IMR-90 (cell line): ENCODE measurements at regions not wholly inside any gene's neighbourhood (a gene's known extent, or its start where the extent isn't known, plus 50 kb on each side); places are given as distances from the start of the nearest gene placed in this dataset.

Experiments used
- ATAC-seq: fragments of 200-7000 bp; cut with Tn5 transposase; 2 replicates; pipeline ENCODE4 v1.9.1; 2020; ENCODE audit warnings: low read depth, mild to moderate bottlenecking, moderate library complexity
- BruUV-seq: library from RNA; stranded (reverse); fragments of 400-500 nt; replicated peaks from 2 replicates; lab custom pipeline; 2021; lab: Mats Ljungman, UMichigan
- CTCF ChIA-PET: fragments of 300-600 bp; formaldehyde crosslinking; extraction: SDS; loops from one replicate; lab custom pipeline; 2021; ENCODE audit warnings: antibody characterized with exemption; lab: Yijun Ruan, JAX
- POLR2A ChIA-PET: fragments of 300-600 bp; sonication (Branson Sonifier 250); formaldehyde crosslinking; loops from one replicate; lab custom pipeline; 2022; ENCODE audit warnings: antibody characterized with exemption; ENCODE audit not compliant: unreplicated experiment; lab: Charles Lee
- DNase-seq: peaks from one replicate; pipeline ENCODE4 v3.0.0; 2013
- H2AFZ ChIP-seq: replicated peaks from 2 replicates; pipeline ENCODE3; 2013; ENCODE audit warnings: low read length, mild to moderate bottlenecking; ENCODE audit not compliant: poor library complexity
- H2AK5ac ChIP-seq: 2 replicates; pipeline ENCODE4 v1.6.1; 2013; ENCODE audit warnings: low read depth, low read length, inconsistent platforms
- H2AK9ac ChIP-seq: replicated peaks from 2 replicates; pipeline ENCODE3; 2013; ENCODE audit warnings: mild to moderate bottlenecking, low read depth, low read length, moderate library complexity; ENCODE audit not compliant: poor library complexity
- H2BK120ac ChIP-seq: 2 replicates; pipeline ENCODE4 v1.6.1; 2013; ENCODE audit warnings: low read depth, low read length, inconsistent platforms
- H2BK15ac ChIP-seq: 3 replicates; pipeline ENCODE4 v1.6.1; 2013; ENCODE audit warnings: low read depth, low read length, inconsistent platforms
- H2BK20ac ChIP-seq: 2 replicates; pipeline ENCODE4 v1.6.1; 2013; ENCODE audit warnings: low read depth, mild to moderate bottlenecking, inconsistent platforms, low read length, moderate library complexity
- H2BK5ac ChIP-seq: 2 replicates; pipeline ENCODE4 v1.6.1; 2013; ENCODE audit warnings: mild to moderate bottlenecking, low read depth, low read length, inconsistent platforms; ENCODE audit not compliant: poor library complexity, severe bottlenecking
- H3K14ac ChIP-seq: replicated peaks from 2 replicates; pipeline ENCODE4 v1.6.1; 2013; ENCODE audit warnings: low read depth, low read length, inconsistent platforms
- H3K18ac ChIP-seq: 2 replicates; pipeline ENCODE4 v1.6.1; 2013; ENCODE audit warnings: low read depth, low read length, control low read depth
- H3K23ac ChIP-seq: 2 replicates; pipeline ENCODE4 v1.6.1; 2013; ENCODE audit warnings: low read depth, low read length, inconsistent platforms
- H3K27ac ChIP-seq: 2 replicates; pipeline ENCODE4 v1.5.1; 2013; ENCODE audit warnings: mild to moderate bottlenecking, control low read depth, low read length; ENCODE audit not compliant: insufficient read depth
- H3K27me3 ChIP-seq: 2 replicates; pipeline ENCODE4 v1.6.1; 2013; ENCODE audit warnings: low read length; ENCODE audit not compliant: control insufficient read depth, insufficient read depth
- H3K36me3 ChIP-seq: 2 replicates; pipeline ENCODE4 v1.6.1; 2013; ENCODE audit warnings: low read length, mixed read lengths; ENCODE audit not compliant: control insufficient read depth, insufficient read depth
- H3K4ac ChIP-seq: 2 replicates; pipeline ENCODE4 v1.6.1; 2013; ENCODE audit warnings: low read depth, low read length, inconsistent platforms
- H3K4me1 ChIP-seq: 2 replicates; pipeline ENCODE4 v1.6.1; 2013; ENCODE audit warnings: low read length, mixed read lengths; ENCODE audit not compliant: control insufficient read depth, insufficient read depth
- H3K4me2 ChIP-seq: 2 replicates; pipeline ENCODE4 v1.6.1; 2013; ENCODE audit warnings: low read depth, mild to moderate bottlenecking, control low read depth, low read length, moderate library complexity
- H3K4me3 ChIP-seq: 2 replicates; pipeline ENCODE4 v1.5.1; 2013; ENCODE audit warnings: low read depth, mild to moderate bottlenecking, control low read depth, low read length, moderate library complexity; ENCODE audit not compliant: insufficient read depth
- H3K56ac ChIP-seq: 2 replicates; pipeline ENCODE4 v1.6.1; 2013; ENCODE audit warnings: low read length, inconsistent platforms; ENCODE audit not compliant: insufficient read depth; ENCODE audit errors: extremely low read depth
- H3K79me1 ChIP-seq, 2 experiments: 2 replicates each; pipeline ENCODE4 v1.6.1; 2013; ENCODE audit warnings: low read length in 2 of 2, inconsistent platforms in 1 of 2, low read depth in 1 of 2
- H3K9ac ChIP-seq: 2 replicates; pipeline ENCODE4 v1.6.1; 2013; ENCODE audit warnings: low read depth, low read length, control low read depth
- H3K9me1 ChIP-seq: 2 replicates; pipeline ENCODE4 v1.6.1; 2013; ENCODE audit warnings: low read length, inconsistent platforms; ENCODE audit not compliant: insufficient read depth
- H3K9me3 ChIP-seq: 2 replicates; pipeline ENCODE4 v1.6.1; 2013; ENCODE audit warnings: low read length; ENCODE audit not compliant: control insufficient read depth, insufficient read depth
- H4K20me1 ChIP-seq: 2 replicates; pipeline ENCODE4 v1.6.1; 2013; ENCODE audit warnings: low read length, inconsistent platforms; ENCODE audit not compliant: insufficient read depth
- H4K5ac ChIP-seq: 2 replicates; pipeline ENCODE4 v1.6.1; 2013; ENCODE audit warnings: mild to moderate bottlenecking, low read depth, low read length, control low read depth
- H4K8ac ChIP-seq, 2 experiments: 2 replicates each; pipeline ENCODE4 v1.6.1; 2013; ENCODE audit warnings: low read depth in 2 of 2, low read length in 2 of 2, control low read depth in 1 of 2, inconsistent platforms in 1 of 2
- H4K91ac ChIP-seq: 2 replicates; pipeline ENCODE4 v1.6.1; 2013; ENCODE audit warnings: low read depth, low read length, inconsistent platforms; ENCODE audit not compliant: insufficient read depth
- BHLHE40 ChIP-seq: fragments of 150-350 bp; IDR thresholded peaks from 2 replicates; pipeline ENCODE4 v1.6.1; 2016; ENCODE audit warnings: mild to moderate bottlenecking, low read depth, low read length
- CHD1 ChIP-seq: IDR thresholded peaks from 2 replicates; pipeline ENCODE4 v1.6.1; 2012; ENCODE audit warnings: low read depth, low read length, improper control_type of control experiment
- ELK1 ChIP-seq: fragments of 150-350 bp; IDR thresholded peaks from 2 replicates; pipeline ENCODE4 v1.6.1; 2016; ENCODE audit warnings: low read depth, mild to moderate bottlenecking, low read length, moderate library complexity, borderline replicate concordance
- MAZ ChIP-seq: IDR thresholded peaks from 2 replicates; pipeline ENCODE4 v1.6.1; 2012; ENCODE audit warnings: low read depth, mild to moderate bottlenecking, low read length, improper control_type of control experiment, moderate library complexity, borderline replicate concordance
- MXI1 ChIP-seq: IDR thresholded peaks from 2 replicates; pipeline ENCODE4 v1.6.1; 2012; ENCODE audit warnings: low read depth, mild to moderate bottlenecking, low read length, moderate library complexity, borderline replicate concordance
- NFE2L2 ChIP-seq: fragments of 150-350 bp; IDR thresholded peaks from 2 replicates; pipeline ENCODE4 v1.6.1; 2016; ENCODE audit warnings: low read depth, mild to moderate bottlenecking, low read length
- POLR2A ChIP-seq: IDR thresholded peaks from 2 replicates; pipeline ENCODE4 v1.6.1; 2012; ENCODE audit warnings: mild to moderate bottlenecking, low read depth, low read length
- RCOR1 ChIP-seq: IDR thresholded peaks from 2 replicates; pipeline ENCODE4 v1.6.1; 2012; ENCODE audit warnings: mild to moderate bottlenecking, low read length, improper control_type of control experiment; ENCODE audit not compliant: insufficient replicate concordance
- WGBS, 2 experiments: methylation state at CpG; one replicate each; pipeline versions ENCODE4 v1.1.5 to v1.1.7; 2013; ENCODE audit warnings: missing lambda C conversion rate in 2 of 2; ENCODE audit not compliant: insufficient read length in 1 of 2; ENCODE audit errors: extremely low coverage in 2 of 2; 5-methylcytosine and 5-hydroxymethylcytosine counted together
- dilution Hi-C: fragments of 300-500 bp; cut with HindIII; formaldehyde crosslinking; loops from one replicate; pipeline ENCODE4 v1.14.3; 2018; ENCODE audit warnings: low sequenced_read_pairs; ENCODE audit not compliant: unreplicated experiment
- in situ Hi-C: fragments of 300-500 bp; cut with MboI; formaldehyde crosslinking; loops from 3 replicates; pipeline ENCODE4 v1.14.3; 2019; ENCODE audit warnings: low sequenced_read_pairs, inconsistent platforms, mixed read lengths
- intact Hi-C: fragments of 100-400 bp; cut with micrococcal nuclease; formaldehyde crosslinking; loops from 2 replicates; pipeline ENCODE4 v1.10.0; 2022
- TF ChIP-seq, protein P1 (sequence below): fragments of 150-350 bp; IDR thresholded peaks from 2 replicates; pipeline ENCODE4 v1.6.1; 2017; ENCODE audit warnings: mild to moderate bottlenecking, antibody characterized with exemption, low read length, low read depth

DNA sequence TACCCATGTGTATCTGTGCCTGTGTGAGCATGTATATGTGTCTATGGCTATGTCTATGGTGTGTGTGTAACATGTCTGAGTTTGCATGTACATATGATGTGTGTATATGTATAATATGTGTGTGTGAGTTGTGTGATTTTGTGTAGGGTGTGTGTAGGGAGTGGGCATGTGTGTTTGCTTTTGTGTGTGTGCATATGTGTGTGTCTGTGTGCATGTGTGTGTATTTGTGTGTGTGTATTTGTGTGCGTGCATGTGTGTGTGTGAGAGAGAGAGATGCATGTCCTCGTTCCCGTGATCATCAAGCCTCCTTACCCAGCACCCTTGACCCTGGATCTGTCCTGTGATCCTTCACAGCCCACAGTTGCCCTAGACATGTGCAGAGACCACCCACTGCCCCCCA is 79.5 kb downstream of the LINGO1 start:
- Histone ChIP-seq H4K5ac (no peak overlapping the region), H3K4me2 (no peak overlapping the region), H3K9me1 (no peaks in the 10 kb centered on the region), H2AK9ac (no peak overlapping the region), H3K18ac (no peak overlapping the region), H3K79me1 (no peaks in the 10 kb centered on the region), H4K91ac (no peak overlapping the region), H2BK20ac (no peak overlapping the region), H4K8ac (no peak overlapping the region), H3K27ac (no peak overlapping the region), H2BK120ac (no peak overlapping the region), H3K36me3 (no peaks in the 10 kb centered on the region), H3K14ac (no peak overlapping the region), H3K4ac (no peak overlapping the region), H2BK15ac (no peak overlapping the region), H3K23ac (no peak overlapping the region), H3K56ac (no peak overlapping the region), H4K20me1 (no peaks in the 10 kb centered on the region), H2AFZ (no peak overlapping the region), H2AK5ac (no peak overlapping the region), H3K4me1 (no peaks in the 10 kb centered on the region), H3K4me3 (no peak overlapping the region), H3K27me3 (peaks cover 27% of the 10 kb centered on the region), H3K9ac (no peak overlapping the region), H3K9me3 (no peaks in the 10 kb centered on the region), H2BK5ac (peak overlapping the region; percentile 23)
- WGBS, 2 experiments, result no CpG with 5 or more reads among the region's 3 CpGs
- in situ Hi-C loops, result no loop called here
- intact Hi-C loops, result no loop called here
- dilution Hi-C loops, result no loop called here
- TF ChIP-seq NFE2L2 (no peak), ELK1 (no peak), POLR2A (no peak), CHD1 (no peak), RCOR1 (no peak), MAZ (no peak), MXI1 (no peak), BHLHE40 (no peak)
- TF ChIP-seq, protein P1, sequence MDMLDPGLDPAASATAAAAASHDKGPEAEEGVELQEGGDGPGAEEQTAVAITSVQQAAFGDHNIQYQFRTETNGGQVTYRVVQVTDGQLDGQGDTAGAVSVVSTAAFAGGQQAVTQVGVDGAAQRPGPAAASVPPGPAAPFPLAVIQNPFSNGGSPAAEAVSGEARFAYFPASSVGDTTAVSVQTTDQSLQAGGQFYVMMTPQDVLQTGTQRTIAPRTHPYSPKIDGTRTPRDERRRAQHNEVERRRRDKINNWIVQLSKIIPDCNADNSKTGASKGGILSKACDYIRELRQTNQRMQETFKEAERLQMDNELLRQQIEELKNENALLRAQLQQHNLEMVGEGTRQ, result no peak
- BruUV-seq, result no TSS peak
- ChIA-PET CTCF (no interaction called here), POLR2A (no interaction called here)
- no peak for ATAC-seq
- DNase-seq, result no peak
